Stimulated activated CD4-positive, alpha-beta T cell treated with anti-CD3 and anti-CD28 coated beads, TNF-alpha, amount 100 ng/mL, for 4 hours (primary cell): ENCODE measurements at regions not wholly inside any gene's neighbourhood (a gene's known extent, or its start where the extent isn't known, plus 50 kb on each side); places are given as distances from the start of the nearest gene placed in this dataset.

Experiments
- DNase-seq, 3 experiments: peaks; one replicate each; pipeline ENCODE4 v3.0.0-alpha.2; 2020; ENCODE audit warnings: low read depth in 3 of 3

DNA sequence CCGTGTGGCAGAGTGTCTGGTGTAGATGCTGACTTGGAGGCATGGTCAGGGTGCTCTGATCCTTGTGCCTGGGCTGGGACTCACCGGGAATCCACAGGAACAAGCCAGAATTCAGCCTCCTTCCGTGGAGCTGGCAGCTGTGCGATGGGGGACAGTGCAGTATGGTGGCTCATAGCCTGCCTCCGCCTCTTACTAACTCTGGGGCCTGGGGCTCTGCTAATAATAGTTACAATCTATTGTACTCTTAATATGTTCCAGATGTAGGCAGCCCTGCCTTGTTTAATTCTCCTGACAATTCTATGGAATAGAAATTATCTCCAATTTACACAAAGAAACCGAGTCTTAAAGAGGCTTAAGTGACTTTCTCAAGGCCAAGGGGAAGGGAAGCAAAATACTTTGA, 77.6 kb downstream of the PCDH1 start:
- no peak for DNase-seq

- no peak for DNase-seq
These were observed 78.6 kb downstream of the PCDH1 start for GRCh38 chr5:141799507-141800167.

DNA sequence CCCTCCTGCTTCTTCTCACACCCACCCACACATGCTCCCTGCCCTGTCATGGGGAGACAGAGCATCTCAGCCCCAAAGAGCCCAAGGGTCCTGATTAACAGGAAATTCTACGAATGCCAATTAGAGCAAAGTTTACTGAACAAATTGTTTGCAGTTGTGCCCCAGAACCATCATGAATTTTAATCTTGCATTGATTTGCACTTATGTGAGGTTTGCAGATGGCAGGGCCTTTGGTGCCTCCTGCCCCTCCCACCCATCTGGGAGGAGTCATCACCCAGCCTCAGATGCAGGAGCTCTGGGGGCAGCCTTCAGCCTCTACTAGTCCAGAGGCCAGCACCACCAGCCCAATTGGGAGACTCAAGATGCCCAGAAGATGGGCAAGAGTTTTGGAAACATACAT, 80.8 kb downstream of the PCDH1 start:
- DNase-seq: no peak

- DNase-seq: no peak
These were observed 82.8 kb downstream of the PCDH1 start for GRCh38 chr5:141795421-141795820.

DNA sequence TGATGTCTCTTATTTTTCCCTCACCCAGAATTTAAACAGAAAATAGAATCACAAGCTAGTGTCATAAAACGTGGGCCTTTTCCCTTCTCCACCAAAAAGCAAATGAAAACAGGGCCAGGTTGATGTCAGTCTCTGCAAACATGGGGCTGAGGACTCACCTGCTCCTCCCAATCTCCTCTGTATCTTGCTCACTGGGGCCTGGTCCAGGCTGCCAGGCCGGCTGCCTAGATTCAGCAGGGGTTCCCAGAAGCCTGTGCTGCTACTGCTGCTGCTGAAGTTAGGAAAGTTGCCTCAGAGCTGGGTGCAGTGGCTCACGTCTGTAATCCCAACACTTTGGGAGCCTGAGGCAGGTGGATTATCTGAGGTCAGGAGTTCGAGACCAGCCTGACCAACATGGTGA, 84.3 kb downstream of the PCDH1 start:
- DNase-seq: no peak

DNA sequence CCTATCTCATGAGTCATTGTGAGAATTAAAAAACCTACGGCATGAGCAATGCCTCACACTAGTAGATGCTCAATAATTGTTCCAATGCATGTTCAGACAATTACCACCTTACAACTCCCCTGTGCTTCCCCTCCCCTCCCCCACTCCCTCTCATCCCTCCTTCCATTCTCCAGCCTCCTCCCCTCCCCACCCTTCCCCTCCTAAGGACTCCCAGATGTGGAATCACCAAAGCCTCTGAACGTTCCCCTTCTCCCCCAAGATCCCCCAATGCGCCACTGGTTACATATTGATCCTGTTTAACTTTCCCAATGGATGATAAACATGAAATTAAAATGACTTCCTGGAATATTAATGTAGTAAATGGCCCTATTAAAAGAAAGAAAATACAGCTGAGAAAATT, 84.8 kb downstream of the PCDH1 start:
- DNase-seq: no peak

DNA sequence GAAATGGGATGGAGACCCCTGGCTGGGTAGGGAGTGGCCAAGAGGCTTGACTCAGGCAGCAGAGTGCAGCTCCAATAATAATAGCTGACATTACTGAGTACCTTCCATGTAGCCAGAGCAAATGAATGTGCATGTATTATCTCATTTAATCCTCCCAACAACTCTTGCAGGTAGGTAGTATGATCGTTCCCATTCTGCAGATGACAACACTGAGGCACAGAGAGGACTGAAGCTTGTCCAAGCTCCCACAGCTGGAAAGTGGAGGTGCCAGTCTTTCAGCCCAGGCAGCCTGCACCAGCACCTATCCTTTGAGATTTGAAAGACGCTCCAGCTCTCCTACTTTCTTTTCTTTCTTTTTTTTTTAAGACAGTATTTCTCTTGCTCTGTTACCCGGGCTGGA, 87.6 kb downstream of the PCDH1 start:
- no peak for DNase-seq

- no peak for DNase-seq
These were observed 88.9 kb downstream of the PCDH1 start for GRCh38 chr5:141789330-141789729.

DNA sequence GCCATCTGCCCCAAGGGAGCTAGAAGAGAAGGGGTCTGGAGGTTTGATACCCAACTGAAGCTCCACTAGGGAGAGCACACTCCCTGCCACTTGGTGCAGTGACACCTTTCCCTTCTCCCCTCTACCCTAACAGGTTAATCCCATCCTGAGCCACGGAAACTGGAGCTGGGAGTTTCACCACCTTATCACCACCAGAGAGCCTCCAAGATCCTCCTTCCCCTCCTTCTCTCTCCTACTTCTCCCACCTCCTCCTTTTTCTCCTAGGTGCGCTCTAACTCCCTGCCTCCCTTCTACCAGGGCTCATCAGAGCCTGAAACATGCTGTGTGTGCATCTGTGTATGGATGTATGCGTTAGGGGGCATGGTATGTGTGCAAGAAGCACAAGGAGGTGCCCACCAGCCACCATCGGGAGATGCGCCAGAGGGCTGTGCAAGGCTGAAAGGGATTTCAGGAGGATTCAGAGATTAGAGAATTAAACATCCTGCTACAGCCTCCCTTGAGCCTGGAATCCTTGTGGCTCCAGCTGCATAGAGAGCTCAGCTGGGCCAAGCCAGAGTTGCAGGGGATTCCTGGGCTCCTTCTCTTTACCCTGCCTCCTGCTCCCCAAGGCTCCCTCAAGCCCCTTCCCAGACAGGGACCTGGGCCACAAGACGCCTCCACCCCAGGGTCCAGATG, 89.8 kb downstream of the PCDH1 start:
- DNase-seq: no peak

GRCh38 chr5:141787376-141787775, 90.8 kb downstream of the PCDH1 start:
- DNase-seq: no peak

- DNase-seq: no peak
These were observed 91.5 kb downstream of the PCDH1 start for GRCh38 chr5:141786700-141787099.

DNA sequence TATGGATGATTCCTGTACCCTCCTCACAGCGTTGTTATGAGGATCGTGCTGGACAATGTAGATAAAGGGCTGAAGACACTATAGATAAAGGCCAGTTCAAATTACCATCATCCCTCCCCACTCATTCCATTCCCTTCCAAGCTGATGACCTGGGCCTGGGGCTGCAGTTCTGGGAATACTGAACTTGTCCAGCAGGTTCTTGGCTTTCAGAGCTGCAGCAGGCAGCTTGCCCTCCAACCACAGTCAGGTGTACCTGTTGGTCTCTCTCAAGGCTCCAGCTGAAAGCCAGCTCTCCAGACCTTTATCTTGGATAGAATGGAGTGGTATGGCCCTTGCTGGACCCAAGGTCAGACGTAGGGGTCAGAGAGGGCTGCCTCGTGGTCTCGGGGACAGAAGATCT, 92.5 kb downstream of the PCDH1 start:
- DNase-seq: no peak

DNA sequence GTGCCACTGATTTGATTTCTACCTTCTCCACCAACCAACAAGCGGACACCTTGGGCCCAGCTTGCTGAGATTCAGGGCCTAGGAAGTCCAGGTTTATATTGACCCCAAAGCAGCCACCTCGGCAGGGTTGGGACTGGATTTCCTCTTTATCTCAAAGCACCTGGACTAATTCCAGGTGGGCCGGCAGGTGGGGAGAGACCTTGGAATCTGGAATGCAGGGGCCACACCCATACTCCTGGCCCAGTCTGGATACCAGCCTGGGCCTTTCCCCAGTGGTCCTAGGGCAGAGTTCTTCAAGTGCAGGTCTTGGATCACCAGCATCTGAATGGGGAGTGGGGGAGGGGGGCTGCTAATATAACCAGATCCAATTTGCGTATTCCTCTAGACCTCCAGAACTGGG, 93.1 kb downstream of the PCDH1 start:
- DNase-seq: no peak

- DNase-seq: no peak
These were observed 93.7 kb downstream of the PCDH1 start for GRCh38 chr5:141784529-141784928.

DNA sequence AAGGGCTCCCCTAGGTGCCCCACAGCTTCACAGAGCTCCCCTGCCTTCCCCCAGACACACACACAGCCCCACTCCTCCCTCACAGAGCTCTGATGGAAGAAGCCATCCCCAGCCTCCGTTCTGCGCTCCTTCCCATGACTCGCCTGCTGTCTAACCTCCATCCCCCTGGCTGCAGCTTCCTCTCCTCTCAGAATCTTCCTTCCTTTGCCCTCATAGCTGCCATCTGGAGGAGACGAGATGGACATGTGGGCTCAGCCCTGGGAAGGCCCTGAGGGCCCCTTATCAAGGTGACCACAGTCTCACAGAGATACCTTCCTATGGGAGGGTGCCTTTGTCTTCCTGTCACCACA, 94.3 kb downstream of the PCDH1 start:
- DNase-seq: no peak

DNA sequence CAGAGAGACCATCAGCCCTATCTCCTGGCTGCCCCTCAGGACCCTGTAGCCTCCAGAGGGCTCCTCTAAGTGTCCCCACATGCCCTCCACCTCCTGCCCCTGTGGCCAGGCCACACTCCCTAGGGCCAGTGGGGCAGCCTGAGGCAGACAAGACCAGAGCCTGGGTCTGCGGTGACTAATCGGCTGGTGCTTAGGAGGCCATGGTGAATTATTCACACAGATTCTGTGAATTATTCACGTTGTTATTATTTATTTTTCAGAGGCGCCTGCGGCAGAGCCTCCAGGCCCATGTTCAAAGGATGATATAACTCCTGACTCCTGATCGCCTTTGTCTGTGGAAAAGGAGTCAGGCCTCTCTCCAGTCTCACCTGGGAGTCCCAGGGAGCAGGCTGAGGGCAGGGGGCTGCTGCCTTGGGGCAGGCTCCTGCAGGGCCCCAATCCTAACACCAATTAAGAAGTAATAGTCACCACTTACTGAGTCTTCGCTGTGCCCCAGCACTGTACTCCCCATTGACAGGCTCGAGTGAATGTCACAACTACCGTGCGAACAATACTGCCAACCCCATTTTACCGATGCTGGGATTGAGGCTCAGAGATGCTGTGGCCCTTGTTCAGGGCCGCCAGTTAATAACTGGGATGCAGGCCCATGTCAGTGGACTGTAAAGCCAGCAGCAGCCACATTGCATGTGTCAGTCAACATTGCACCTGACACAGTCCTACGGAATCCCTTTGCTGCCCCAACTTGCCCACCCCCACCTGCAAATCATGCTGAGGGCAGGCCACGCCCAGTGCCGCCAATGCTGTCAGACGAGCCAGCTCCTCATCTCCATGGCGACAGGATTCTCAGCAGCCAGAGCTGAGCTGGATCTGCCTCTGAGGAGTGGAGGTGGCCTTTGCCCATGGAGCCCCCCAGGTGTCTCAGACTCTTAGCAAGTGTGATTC, 94.9 kb downstream of the PCDH1 start:
- no peak for DNase-seq

GRCh38 chr5:141781910-141782309, 96.3 kb downstream of the PCDH1 start:
- no peak for DNase-seq

DNA sequence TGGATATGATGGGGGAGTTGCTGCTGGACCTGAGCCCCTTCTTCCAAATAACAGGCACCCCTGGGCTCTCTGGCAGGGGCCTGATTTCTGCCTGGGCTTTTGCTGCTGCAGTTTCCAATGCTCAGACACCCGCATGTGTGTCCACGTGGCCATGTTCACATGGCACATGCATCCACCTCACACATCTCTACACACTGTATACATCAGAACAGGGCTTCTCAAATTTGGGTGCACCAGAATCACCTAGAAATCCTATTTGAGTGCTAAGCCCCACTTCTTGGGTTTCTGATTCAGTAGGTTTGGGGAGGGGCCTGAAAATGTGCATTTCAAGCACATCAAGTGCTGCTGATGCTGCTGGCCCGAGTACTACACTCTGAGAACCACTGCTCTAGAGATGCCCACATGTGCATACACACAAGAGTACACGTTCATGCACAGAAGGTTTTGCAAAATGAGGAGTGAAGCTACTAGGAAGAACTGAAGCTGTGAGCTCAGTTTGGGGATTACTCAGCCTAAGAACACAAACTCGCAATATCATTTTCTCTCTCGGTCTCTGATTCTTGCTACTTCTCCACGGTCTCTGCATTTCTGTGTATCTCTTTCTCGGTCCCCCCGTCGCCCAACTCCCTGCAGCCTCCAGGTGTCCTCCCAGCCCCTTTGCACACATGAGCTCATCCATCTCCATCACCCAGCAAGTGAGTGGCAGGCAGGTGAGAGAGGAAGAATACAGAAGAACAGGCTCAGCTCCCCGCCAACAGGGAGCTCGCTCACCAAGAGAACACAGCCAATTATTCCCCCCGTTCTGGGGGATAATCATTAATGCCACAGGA, 97.0 kb downstream of the PCDH1 start:
- no peak for DNase-seq

DNA sequence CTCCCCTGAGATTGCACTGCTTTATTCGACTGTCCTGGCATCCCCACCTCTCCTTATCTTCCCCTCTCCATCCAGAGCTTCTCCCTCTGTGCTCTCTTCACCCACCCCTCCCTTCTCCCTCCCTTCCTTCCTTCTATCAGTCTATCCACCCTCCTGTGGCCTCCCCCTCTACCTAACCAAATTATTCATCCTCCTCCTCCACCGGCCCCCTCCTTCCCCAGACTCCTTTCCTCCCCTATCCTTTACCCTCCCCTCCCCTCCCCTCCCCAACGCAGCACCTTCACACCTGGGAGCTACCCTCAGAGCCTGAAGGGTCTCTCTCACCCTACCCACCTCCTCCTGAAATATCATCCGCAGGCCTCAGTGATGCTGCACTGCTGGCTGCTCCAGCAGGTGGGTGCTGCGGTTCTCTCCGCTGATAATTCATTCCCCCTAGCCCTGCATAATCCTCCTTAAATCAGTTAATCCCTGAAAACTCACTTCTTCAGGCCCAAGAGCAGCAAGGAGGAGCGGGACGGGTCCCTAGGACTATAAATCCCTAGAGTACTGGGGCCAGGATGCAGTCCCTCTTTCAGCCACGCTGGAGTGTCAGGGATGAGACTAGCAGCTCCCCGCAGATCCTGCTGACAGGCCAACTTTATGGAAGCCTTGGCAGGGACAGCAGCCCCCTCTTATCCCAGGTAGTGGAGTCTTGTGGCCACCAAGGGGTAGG, 97.8 kb downstream of the PCDH1 start:
- no peak for DNase-seq

GRCh38 chr5:141779503-141779973, 97.5 kb upstream of the ARAP3 start:
- DNase-seq: no peak

GRCh38 chr5:141778683-141779082, 96.7 kb upstream of the ARAP3 start:
- no peak for DNase-seq
